ENCODE measurements at regions not wholly inside any gene's neighbourhood (a gene's known extent, or its start where the extent isn't known, plus 50 kb on each side); places are given as distances from the start of the nearest gene placed in this dataset.

DNA sequence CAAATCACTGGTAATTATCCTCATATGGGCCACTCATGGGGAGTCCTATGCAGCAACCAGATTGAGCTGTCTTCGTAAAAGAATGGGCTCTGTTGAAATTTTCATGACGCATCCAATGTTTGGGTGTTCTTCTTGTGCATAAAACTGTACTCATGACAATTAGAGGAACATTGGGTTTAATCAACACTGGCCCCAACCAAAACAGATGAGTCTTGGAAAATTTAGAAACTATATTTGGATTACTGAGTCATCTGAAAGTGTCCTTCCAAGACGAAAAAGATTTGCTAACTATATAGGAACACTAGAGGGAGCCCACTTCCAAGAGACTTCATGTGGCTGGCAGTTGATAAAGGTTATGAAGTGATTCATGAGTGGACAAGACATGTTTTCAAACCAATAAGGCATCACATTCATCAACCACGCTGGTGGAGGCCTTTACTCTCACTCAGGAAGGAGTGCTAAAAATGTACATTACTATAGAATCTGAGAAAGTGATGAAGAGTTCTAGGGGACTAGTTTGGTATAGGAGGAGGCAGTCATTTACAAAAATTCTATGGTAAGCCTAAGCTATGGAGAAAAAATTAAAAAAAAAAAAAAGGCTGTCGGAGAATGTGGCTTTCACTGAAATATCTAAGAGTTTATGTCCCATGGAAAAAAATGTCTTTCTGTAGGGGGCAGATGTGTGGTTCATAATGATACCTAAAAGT lies 313.5 kb downstream of the PRDM9 start:
- TF ChIP-seq, protein P1, sequence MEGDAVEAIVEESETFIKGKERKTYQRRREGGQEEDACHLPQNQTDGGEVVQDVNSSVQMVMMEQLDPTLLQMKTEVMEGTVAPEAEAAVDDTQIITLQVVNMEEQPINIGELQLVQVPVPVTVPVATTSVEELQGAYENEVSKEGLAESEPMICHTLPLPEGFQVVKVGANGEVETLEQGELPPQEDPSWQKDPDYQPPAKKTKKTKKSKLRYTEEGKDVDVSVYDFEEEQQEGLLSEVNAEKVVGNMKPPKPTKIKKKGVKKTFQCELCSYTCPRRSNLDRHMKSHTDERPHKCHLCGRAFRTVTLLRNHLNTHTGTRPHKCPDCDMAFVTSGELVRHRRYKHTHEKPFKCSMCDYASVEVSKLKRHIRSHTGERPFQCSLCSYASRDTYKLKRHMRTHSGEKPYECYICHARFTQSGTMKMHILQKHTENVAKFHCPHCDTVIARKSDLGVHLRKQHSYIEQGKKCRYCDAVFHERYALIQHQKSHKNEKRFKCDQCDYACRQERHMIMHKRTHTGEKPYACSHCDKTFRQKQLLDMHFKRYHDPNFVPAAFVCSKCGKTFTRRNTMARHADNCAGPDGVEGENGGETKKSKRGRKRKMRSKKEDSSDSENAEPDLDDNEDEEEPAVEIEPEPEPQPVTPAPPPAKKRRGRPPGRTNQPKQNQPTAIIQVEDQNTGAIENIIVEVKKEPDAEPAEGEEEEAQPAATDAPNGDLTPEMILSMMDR (conservative IDR thresholded peaks at IDR 0.05; ENCODE audit: control insufficient read depth, insufficient read depth, low read depth, low read length), result peak; percentile 53
- H3K4me3 ChIP-seq (ENCODE audit: control insufficient read depth, low read depth, low read length), result no peak overlapping the region
- DNase-seq (ENCODE audit: low read depth), result peak; percentile 72

DNA sequence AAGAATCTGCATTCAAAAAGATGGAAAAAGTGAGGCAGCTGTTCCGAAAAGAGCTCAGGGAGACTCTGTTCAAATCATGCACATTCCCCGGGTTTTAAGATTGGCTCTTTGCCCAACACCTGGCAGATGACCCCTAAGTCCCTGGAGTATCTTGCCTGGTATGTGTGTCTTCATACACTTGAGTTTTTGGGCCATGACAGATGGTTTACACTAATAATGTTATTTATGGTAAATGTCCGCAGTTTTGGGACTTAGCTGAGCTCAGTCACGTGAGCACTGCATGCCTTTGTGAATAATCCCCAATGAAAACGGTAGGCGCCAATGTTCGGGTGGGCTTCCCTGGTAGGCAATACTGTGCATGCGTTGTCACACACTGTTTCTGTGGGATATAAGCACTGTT lies 316.1 kb downstream of the PRDM9 start:
- TF ChIP-seq, protein P1 (conservative IDR thresholded peaks at IDR 0.05; ENCODE audit: control insufficient read depth, insufficient read depth, low read depth, low read length), result no peak
- DNase-seq (ENCODE audit: low read depth), result no peak
- no peak overlapping the region for H3K4me3 ChIP-seq (ENCODE audit: control insufficient read depth, low read depth, low read length)

DNA sequence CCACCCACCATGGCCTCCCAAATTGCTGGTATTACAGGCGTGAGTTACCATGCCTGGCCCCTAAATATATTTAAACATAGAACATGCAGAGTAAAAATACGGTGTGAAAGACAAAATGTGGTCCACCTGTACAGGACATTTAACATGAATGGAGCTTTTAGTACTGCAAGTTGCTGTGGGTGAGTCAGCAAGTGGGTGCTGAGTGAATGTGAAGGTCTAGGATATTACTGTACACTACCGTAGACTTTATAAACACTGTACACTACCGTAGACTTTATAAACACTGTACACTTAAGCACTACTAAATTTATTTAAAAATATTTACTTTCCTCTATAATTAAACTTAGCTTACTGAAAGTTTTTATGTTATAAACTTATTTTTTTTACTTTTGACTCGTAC lies 317.8 kb downstream of the PRDM9 start:
- DNase-seq (ENCODE audit: low read depth), result no peak
- TF ChIP-seq, protein P1 (conservative IDR thresholded peaks at IDR 0.05; ENCODE audit: control insufficient read depth, insufficient read depth, low read depth, low read length), result no peak

DNA sequence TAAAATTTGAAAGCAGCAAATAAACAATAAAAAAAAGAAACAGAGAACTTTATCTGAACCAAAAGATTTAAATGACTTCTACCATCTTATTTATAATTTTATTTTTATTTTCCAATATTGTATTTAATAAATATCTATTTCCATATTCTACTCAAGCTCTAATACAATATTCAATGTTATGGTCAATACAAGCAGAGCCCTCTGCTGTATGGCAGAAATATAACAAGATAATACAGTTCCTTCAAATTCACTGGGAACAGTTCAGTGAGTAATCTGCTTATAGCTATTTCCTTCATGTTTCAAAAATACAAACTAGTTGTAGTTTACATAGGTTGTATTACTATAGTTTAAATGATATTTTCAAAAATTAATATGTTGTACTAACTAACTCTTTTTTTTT lies 332.7 kb downstream of the PRDM9 start:
- no peak overlapping the region for H3K4me3 ChIP-seq (ENCODE audit: control insufficient read depth, low read depth, low read length)
- no peak for DNase-seq (ENCODE audit: low read depth)
- TF ChIP-seq, protein P1 (conservative IDR thresholded peaks at IDR 0.05; ENCODE audit: control insufficient read depth, insufficient read depth, low read depth, low read length), result peak; percentile 1

More for the DNA sequence above, 317.8 kb downstream of the PRDM9 start:
- no peak overlapping the region for H3K4me3 ChIP-seq (ENCODE audit: control insufficient read depth, low read depth, low read length)

DNA sequence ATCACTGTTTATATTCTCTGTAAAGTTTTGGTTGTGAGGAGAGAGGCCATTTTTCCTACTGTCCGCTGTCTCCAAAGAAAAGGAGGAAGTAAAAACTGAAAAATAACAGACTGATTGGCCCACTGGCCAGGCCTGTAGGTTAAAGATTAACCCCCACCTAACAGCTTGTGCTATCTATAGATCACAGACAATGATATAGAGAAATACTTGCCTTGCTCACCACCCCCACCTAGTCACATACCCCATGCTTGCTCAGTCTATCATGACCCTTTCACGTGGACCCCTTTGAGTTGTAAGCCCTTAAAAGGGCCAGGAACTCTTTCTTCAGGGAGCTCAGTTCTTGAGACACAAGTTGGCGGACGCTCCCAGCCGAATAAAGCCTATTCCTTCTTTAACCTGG lies 357.4 kb downstream of the PRDM9 start:
- no peak for DNase-seq (ENCODE audit: low read depth)
- no peak overlapping the region for H3K4me3 ChIP-seq (ENCODE audit: control insufficient read depth, low read depth, low read length)

DNA sequence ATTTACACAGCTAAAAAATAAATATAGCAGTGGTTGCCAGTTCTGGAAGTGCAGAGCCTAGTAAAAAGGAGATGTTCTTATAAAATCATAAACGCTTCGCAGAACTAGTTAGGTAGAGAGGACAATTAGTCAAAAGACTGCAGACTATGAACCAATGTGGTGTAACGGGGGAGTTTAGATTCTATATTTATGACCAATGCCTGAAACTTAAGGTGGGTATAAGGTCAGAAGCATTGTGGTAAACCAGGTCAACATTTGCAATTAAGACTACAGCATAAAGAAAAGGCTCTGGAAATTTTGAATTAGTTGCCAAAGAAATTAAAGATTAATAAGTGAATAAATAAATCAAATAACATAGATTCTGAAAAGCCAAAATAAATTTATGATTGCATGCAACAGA lies 370.4 kb downstream of the PRDM9 start:
- TF ChIP-seq, protein P1 (conservative IDR thresholded peaks at IDR 0.05; ENCODE audit: control insufficient read depth, insufficient read depth, low read depth, low read length), result no peak
- no peak overlapping the region for H3K4me3 ChIP-seq (ENCODE audit: control insufficient read depth, low read depth, low read length)

More for the DNA sequence above, 357.4 kb downstream of the PRDM9 start:
- TF ChIP-seq, protein P1 (conservative IDR thresholded peaks at IDR 0.05; ENCODE audit: control insufficient read depth, insufficient read depth, low read depth, low read length), result no peak

More for the DNA sequence above, 370.4 kb downstream of the PRDM9 start:
- no peak for DNase-seq (ENCODE audit: low read depth)
